Spleen (tissue), 11 donors: ENCODE measurements at regions not wholly inside any gene's neighbourhood (a gene's known extent, or its start where the extent isn't known, plus 50 kb on each side); places are given as distances from the start of the nearest gene placed in this dataset.

Source experiments
- DNase-seq: peaks from one replicate; pipeline ENCODE4 v3.0.0-alpha.2; 2020
- H3K27ac ChIP-seq, 8 donors: fragments of 200-600 bp; sonication (generic) in 7 of 8; 1 replicate in 4 of 8; 2 replicates in 4 of 8; pipeline versions ENCODE4 v1.5.0 to v1.8.0; 2016 to 2021; ENCODE audit warnings: inconsistent platforms in 4 of 8, mild to moderate bottlenecking in 4 of 8, moderate library complexity in 1 of 8
- H3K27me3 ChIP-seq, 7 donors: fragments of 200-600 bp; sonication (generic) in 6 of 7; replicated peaks in 1 of 7; 1 replicate in 4 of 7; 2 replicates in 3 of 7; pipeline versions ENCODE4 v1.5.0 to v1.8.0; 2016 to 2021; ENCODE audit warnings: inconsistent platforms in 3 of 7, mild to moderate bottlenecking in 1 of 7
- H3K36me3 ChIP-seq, 6 donors: fragments of 200-600 bp; sonication (generic) in 5 of 6; 1 replicate in 4 of 6; 2 replicates in 2 of 6; pipeline versions ENCODE4 v1.5.0 to v1.8.0; 2016 to 2021; ENCODE audit warnings: inconsistent platforms in 2 of 6
- H3K4me1 ChIP-seq, 6 donors: fragments of 200-600 bp; sonication (generic) in 5 of 6; 1 replicate in 3 of 6; 2 replicates in 3 of 6; pipeline versions ENCODE4 v1.5.0 to v1.8.0; 2016 to 2021; ENCODE audit warnings: inconsistent platforms in 3 of 6
- H3K4me3 ChIP-seq, 8 donors: fragments of 200-600 bp; sonication (generic) in 7 of 8; 1 replicate in 4 of 8; 2 replicates in 4 of 8; pipeline versions ENCODE4 v1.5.0 to v1.8.0; 2016 to 2021; ENCODE audit warnings: inconsistent platforms in 4 of 8, mild to moderate bottlenecking in 4 of 8, moderate library complexity in 2 of 8
- H3K9me3 ChIP-seq, 8 donors: fragments of 200-600 bp; sonication (generic) in 7 of 8; 1 replicate in 4 of 8; 2 replicates in 4 of 8; pipeline versions ENCODE4 v1.5.0 to v1.8.0; 2016 to 2021; ENCODE audit warnings: inconsistent platforms in 4 of 8
- CTCF ChIP-seq, 11 experiments: fragments of 200-600 bp in 7 of 11; fragments of 450-650 bp in 4 of 11; sonication (generic) in 4 of 11; IDR thresholded peaks in 8 of 11; conservative IDR thresholded peaks in 3 of 11; 1 replicate in 7 of 11; 2 replicates in 4 of 11; pipeline versions ENCODE4 v1.4.0 to v1.8.0; 2016 to 2021; ENCODE audit warnings: antibody characterized with exemption in 11 of 11, inconsistent platforms in 4 of 11, mild to moderate bottlenecking in 1 of 11
- POLR2A ChIP-seq, 3 donors: fragments of 450-650 bp; IDR thresholded peaks; one replicate each; pipeline ENCODE4 v1.5.1; 2017; ENCODE audit warnings: antibody characterized with exemption in 3 of 3, mild to moderate bottlenecking in 1 of 3
- POLR2AphosphoS5 ChIP-seq, 3 donors: sonication (generic); formaldehyde crosslinking; IDR thresholded peaks; one replicate each; pipeline ENCODE4 v1.5.1; 2017; ENCODE audit warnings: antibody characterized with exemption in 3 of 3
- WGBS, 5 donors: extraction: QIAGEN DNeasy Blood & Tissue Kit in 3 of 5; methylation state at CpG; one replicate each; pipeline versions ENCODE4 v1.1.5 to v1.1.7; 2013 to 2018; 5-methylcytosine and 5-hydroxymethylcytosine counted together
- intact Hi-C: fragments of 100-400 bp; cut with DNase I; formaldehyde crosslinking; loops from one replicate; pipeline ENCODE4 v1.15.0; 2023; ENCODE audit warnings: low total_unique reads
- donor health status: healthy with polysubstance abuse.
- donor health status: DM: no; HTN: no; CAD: no; lungs with moderate emphysema.
- donor health status: DM: no; HTN: no; CAD: no.
- donor health status: Bipolar disorder and iron deficiency.
- donor health status: healthy.
- donor health status: DM: no; HTN: no; CAD: no.
- donor health status: DM: yes; HTN: yes; CAD: no.

DNA sequence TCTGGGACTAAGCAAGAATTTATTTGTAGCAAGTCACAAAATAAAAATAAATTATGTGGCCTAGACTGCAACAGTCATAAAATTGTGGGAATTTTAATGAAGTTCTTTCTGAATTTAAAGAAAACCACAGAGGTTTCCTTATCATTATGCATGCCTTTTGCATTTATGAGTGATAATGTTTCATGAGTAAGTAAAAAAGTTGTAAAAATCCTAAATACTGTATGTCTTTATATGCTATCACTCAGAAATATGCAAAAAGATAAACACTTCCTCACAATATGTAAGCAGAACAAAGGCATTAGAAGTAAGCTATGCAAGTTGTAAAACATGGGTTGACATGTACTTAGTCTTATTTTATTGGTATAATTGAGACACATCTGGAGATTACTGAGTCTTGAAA is 239.4 kb upstream of the PDE3A start:
- no peak for DNase-seq
- H3K27me3 ChIP-seq: no peaks in the 10 kb centered on the region
- no peaks in the 10 kb centered on the region for H3K9me3 ChIP-seq
- H3K36me3 ChIP-seq: no peaks in the 10 kb centered on the region
- H3K27ac ChIP-seq: no peak overlapping the region
- intact Hi-C loops: no loop called here
- no peak for TF ChIP-seq POLR2AphosphoS5 (IDR thresholded peaks at IDR 0.05)
- TF ChIP-seq CTCF (IDR thresholded peaks at IDR 0.05 in 8 of 11, conservative IDR thresholded peaks at IDR 0.05 in 3 of 11): no peak
- no peak for TF ChIP-seq POLR2A (IDR thresholded peaks at IDR 0.05)
- no peaks in the 10 kb centered on the region for H3K4me1 ChIP-seq
- H3K4me3 ChIP-seq: no peak overlapping the region

- Histone ChIP-seq H3K27me3 (no peaks in the 10 kb centered on the region), H3K4me1 (no peaks in the 10 kb centered on the region), H3K9me3 (no peaks in the 10 kb centered on the region), H3K4me3 (no peak overlapping the region), H3K27ac (no peak overlapping the region), H3K36me3 (no peaks in the 10 kb centered on the region)
- TF ChIP-seq POLR2A (IDR thresholded peaks at IDR 0.05) (no peak), POLR2AphosphoS5 (IDR thresholded peaks at IDR 0.05) (no peak), CTCF (IDR thresholded peaks at IDR 0.05 in 8 of 11, conservative IDR thresholded peaks at IDR 0.05 in 3 of 11) (no peak)
- intact Hi-C loops: no loop called here
- no peak for DNase-seq
- WGBS, 5 donors: 55 to 81% (median 67%) methylated on average over 1 of the region's 1 CpG
These were observed 235.5 kb upstream of the PDE3A start for GRCh38 chr12:20132818-20133217.

DNA sequence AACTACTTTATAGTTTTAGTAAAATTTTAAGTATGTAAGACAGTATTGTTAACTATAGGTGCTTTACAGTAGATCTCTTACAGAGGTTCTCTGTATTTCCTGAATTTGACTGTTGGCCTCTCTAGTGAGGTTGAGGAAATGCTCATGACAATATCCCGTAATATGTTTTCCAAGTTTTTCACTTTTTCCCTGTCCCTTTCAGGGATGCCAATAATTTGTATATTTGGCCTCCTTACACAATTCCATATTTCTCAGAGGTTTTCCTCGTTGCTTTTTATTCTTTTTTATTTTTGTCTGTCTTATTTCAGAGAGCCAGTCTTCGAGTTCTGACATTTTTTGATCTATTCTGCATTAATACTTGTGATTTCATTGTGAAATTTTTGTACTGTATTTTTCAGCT is 233.7 kb upstream of the PDE3A start:
- no peak overlapping the region for H3K4me3 ChIP-seq
- no peaks in the 10 kb centered on the region for H3K27me3 ChIP-seq
- no peak for TF ChIP-seq POLR2A (IDR thresholded peaks at IDR 0.05)
- no peak for TF ChIP-seq POLR2AphosphoS5 (IDR thresholded peaks at IDR 0.05)
- TF ChIP-seq CTCF (IDR thresholded peaks at IDR 0.05 in 8 of 11, conservative IDR thresholded peaks at IDR 0.05 in 3 of 11): no peak
- H3K4me1 ChIP-seq: no peaks in the 10 kb centered on the region
- 49 to 86% (median 75%) methylated on average over 3 of the region's 3 CpGs for WGBS, 5 donors
- no peaks in the 10 kb centered on the region for H3K36me3 ChIP-seq
- intact Hi-C loops: no loop called here
- DNase-seq: no peak
- no peaks in the 10 kb centered on the region for H3K9me3 ChIP-seq
- no peak overlapping the region for H3K27ac ChIP-seq

- intact Hi-C loops: no loop called here
These were observed 227.6 kb upstream of the PDE3A start for GRCh38 chr12:20140751-20141150.

More at GRCh38 chr12:20140751-20141150, 227.6 kb upstream of the PDE3A start:
- Histone ChIP-seq H3K9me3 (no peaks in the 10 kb centered on the region), H3K27me3 (no peaks in the 10 kb centered on the region), H3K27ac (no peak overlapping the region), H3K4me1 (no peaks in the 10 kb centered on the region), H3K4me3 (no peak overlapping the region), H3K36me3 (no peaks in the 10 kb centered on the region)
- WGBS, 5 donors: 36 to 76% (median 59%) methylated on average over 3 of the region's 3 CpGs
- DNase-seq: no peak
- no peak for TF ChIP-seq CTCF (IDR thresholded peaks at IDR 0.05 in 8 of 11, conservative IDR thresholded peaks at IDR 0.05 in 3 of 11)
- no peak for TF ChIP-seq POLR2AphosphoS5 (IDR thresholded peaks at IDR 0.05)
- TF ChIP-seq POLR2A (IDR thresholded peaks at IDR 0.05): no peak
